MM.1S (cell line): ENCODE measurements at regions not wholly inside any gene's neighbourhood (a gene's known extent, or its start where the extent isn't known, plus 50 kb on each side); places are given as distances from the start of the nearest gene placed in this dataset.

Experiments
- DNase-seq: peaks from one replicate; pipeline ENCODE4 v3.0.0-alpha.2; 2015
- H2AFZ ChIP-seq: fragments of 300-600 bp; sonication (generic); 2 replicates; pipeline ENCODE4 v1.6.0; 2016; ENCODE audit warnings: antibody characterized with exemption, low read length
- H3F3A ChIP-seq: fragments of 300-600 bp; sonication (generic); 2 replicates; pipeline ENCODE4 v1.6.1; 2016; ENCODE audit warnings: mild to moderate bottlenecking, antibody characterized with exemption, low read length, moderate library complexity, mixed read lengths; ENCODE audit not compliant: insufficient read depth
- H3K27ac ChIP-seq: fragments of 300-600 bp; sonication (generic); 2 replicates; pipeline ENCODE4 v1.5.1; 2016; ENCODE audit warnings: mild to moderate bottlenecking, low read length
- H3K27me3 ChIP-seq: fragments of 300-600 bp; sonication (generic); replicated peaks from 2 replicates; pipeline ENCODE4 v1.6.0; 2016; ENCODE audit warnings: low read length; ENCODE audit not compliant: insufficient read depth
- H3K36me3 ChIP-seq: fragments of 300-600 bp; sonication (generic); replicated peaks from 2 replicates; pipeline ENCODE4 v1.6.1; 2016; ENCODE audit warnings: mild to moderate bottlenecking, low read length, mixed read lengths; ENCODE audit not compliant: insufficient read depth
- H3K4me1 ChIP-seq: fragments of 300-600 bp; sonication (generic); 2 replicates; pipeline ENCODE4 v1.6.1; 2016; ENCODE audit warnings: low read length, mixed read lengths
- H3K4me2 ChIP-seq: fragments of 300-600 bp; sonication (generic); 2 replicates; pipeline ENCODE4 v1.6.0; 2016; ENCODE audit warnings: low read depth, low read length
- H3K4me3 ChIP-seq: fragments of 300-600 bp; sonication (generic); 2 replicates; pipeline ENCODE4 v1.5.1; 2016; ENCODE audit warnings: low read length, mixed read lengths
- H3K79me2 ChIP-seq: fragments of 300-600 bp; sonication (generic); 2 replicates; pipeline ENCODE4 v1.6.1; 2016; ENCODE audit warnings: mixed run types, low read length, mixed read lengths
- H3K9ac ChIP-seq: fragments of 300-600 bp; sonication (generic); 2 replicates; pipeline ENCODE4 v1.6.1; 2016; ENCODE audit warnings: low read length, mixed read lengths
- H3K9me2 ChIP-seq: fragments of 300-600 bp; sonication (generic); replicated peaks from 2 replicates; pipeline ENCODE4 v1.6.1; 2016; ENCODE audit warnings: mild to moderate bottlenecking, low read length, mixed read lengths; ENCODE audit not compliant: insufficient read depth
- H3K9me3 ChIP-seq: fragments of 300-600 bp; sonication (generic); replicated peaks from 2 replicates; pipeline ENCODE4 v1.6.1; 2016; ENCODE audit warnings: mild to moderate bottlenecking, low read length, mixed read lengths; ENCODE audit not compliant: insufficient read depth
- H4K20me1 ChIP-seq: fragments of 300-600 bp; sonication (generic); 2 replicates; pipeline ENCODE4 v1.6.1; 2016; ENCODE audit warnings: mild to moderate bottlenecking, low read length, moderate library complexity, mixed read lengths; ENCODE audit not compliant: insufficient read depth
- CTCF ChIP-seq: fragments of 300-600 bp; sonication (generic); IDR thresholded peaks from 2 replicates; pipeline ENCODE4 v1.5.1; 2016; ENCODE audit warnings: antibody characterized with exemption, low read length, mixed read lengths
- EZH2 ChIP-seq: fragments of 300-600 bp; sonication (generic); optimal IDR thresholded peaks from 2 replicates; pipeline ENCODE3; 2017; ENCODE audit warnings: low read depth, mild to moderate bottlenecking, antibody characterized with exemption, low read length, mixed read lengths
- EZH2phosphoT487 ChIP-seq: fragments of 300-600 bp; sonication (generic); IDR thresholded peaks from 2 replicates; pipeline ENCODE4 v1.6.1; 2018; ENCODE audit warnings: antibody characterized with exemption, low read length

GRCh38 chr1:163709636-163710035, 387.9 kb downstream of the NUF2 start:
- H3K4me3 ChIP-seq: no peak overlapping the region
- H3F3A ChIP-seq: no peaks in the 10 kb centered on the region
- no peaks in the 10 kb centered on the region for H3K4me1 ChIP-seq
- H2AFZ ChIP-seq: no peak overlapping the region
- no peak overlapping the region for H3K4me2 ChIP-seq
- no peak for DNase-seq
- H3K9me2 ChIP-seq: no peaks in the 10 kb centered on the region
- no peak overlapping the region for H3K27ac ChIP-seq
- H3K36me3 ChIP-seq: no peaks in the 10 kb centered on the region
- no peaks in the 10 kb centered on the region for H4K20me1 ChIP-seq
- no peaks in the 10 kb centered on the region for H3K9me3 ChIP-seq
- H3K27me3 ChIP-seq: no peaks in the 10 kb centered on the region
- H3K9ac ChIP-seq: no peak overlapping the region
- TF ChIP-seq EZH2: no peak
- TF ChIP-seq CTCF: no peak
- TF ChIP-seq EZH2phosphoT487: no peak
- no peaks in the 10 kb centered on the region for H3K79me2 ChIP-seq

- Histone ChIP-seq H3K27ac (no peak overlapping the region), H4K20me1 (no peaks in the 10 kb centered on the region), H3K4me1 (no peaks in the 10 kb centered on the region), H3K4me3 (no peak overlapping the region), H3K9me2 (no peaks in the 10 kb centered on the region), H3K9me3 (no peaks in the 10 kb centered on the region), H3K9ac (no peak overlapping the region), H2AFZ (no peak overlapping the region), H3F3A (no peaks in the 10 kb centered on the region), H3K79me2 (no peaks in the 10 kb centered on the region), H3K27me3 (no peaks in the 10 kb centered on the region), H3K4me2 (no peak overlapping the region), H3K36me3 (no peaks in the 10 kb centered on the region)
- no peak for TF ChIP-seq CTCF
- TF ChIP-seq EZH2: no peak
- no peak for DNase-seq
Observed at GRCh38 chr1:163712321-163712720, 390.6 kb downstream of the NUF2 start.

- Histone ChIP-seq H3K4me1 (no peaks in the 10 kb centered on the region), H4K20me1 (no peaks in the 10 kb centered on the region), H3K36me3 (no peaks in the 10 kb centered on the region), H3K27me3 (no peaks in the 10 kb centered on the region), H2AFZ (no peak overlapping the region), H3K79me2 (no peaks in the 10 kb centered on the region), H3K4me3 (no peak overlapping the region), H3K27ac (no peak overlapping the region), H3F3A (no peaks in the 10 kb centered on the region), H3K9ac (no peak overlapping the region), H3K9me3 (no peaks in the 10 kb centered on the region), H3K9me2 (no peaks in the 10 kb centered on the region), H3K4me2 (no peak overlapping the region)
- TF ChIP-seq EZH2phosphoT487 (no peak), CTCF (no peak), EZH2 (no peak)
- DNase-seq: no peak
Observed at GRCh38 chr1:163720294-163720693, 398.5 kb downstream of the NUF2 start.

GRCh38 chr1:163725551-163725950, 403.8 kb downstream of the NUF2 start:
- no peak for DNase-seq
- Histone ChIP-seq H3K4me3 (no peak overlapping the region), H3K9me3 (no peaks in the 10 kb centered on the region), H3K27ac (no peak overlapping the region), H3K9ac (no peak overlapping the region), H3K4me1 (no peaks in the 10 kb centered on the region), H3K79me2 (no peaks in the 10 kb centered on the region), H3K27me3 (no peaks in the 10 kb centered on the region), H2AFZ (no peak overlapping the region), H4K20me1 (no peaks in the 10 kb centered on the region), H3K4me2 (no peak overlapping the region), H3K9me2 (no peaks in the 10 kb centered on the region), H3F3A (no peaks in the 10 kb centered on the region), H3K36me3 (no peaks in the 10 kb centered on the region)
- no peak for TF ChIP-seq EZH2
- TF ChIP-seq EZH2phosphoT487: no peak
- no peak for TF ChIP-seq CTCF
